ENCODE measurements at regions not wholly inside any gene's neighbourhood (a gene's known extent, or its start where the extent isn't known, plus 50 kb on each side); places are given as distances from the start of the nearest gene placed in this dataset.

- TF ChIP-seq POLR2AphosphoS5 (IDR thresholded peaks at IDR 0.05; ENCODE audit: borderline replicate concordance, low read depth, low read length) (no peak), EZH2 (IDR thresholded peaks at IDR 0.05) (no peak), FOXP2 (optimal IDR thresholded peaks at IDR 0.05; ENCODE audit: control extremely low read depth, extremely low read length, insufficient read depth) (no peak)
These were observed 1017.1 kb upstream of the HS3ST1 start for GRCh38 chr4:12445711-12446235.
